ENCODE measurements at regions not wholly inside any gene's neighbourhood (a gene's known extent, or its start where the extent isn't known, plus 50 kb on each side); places are given as distances from the start of the nearest gene placed in this dataset.

DNA sequence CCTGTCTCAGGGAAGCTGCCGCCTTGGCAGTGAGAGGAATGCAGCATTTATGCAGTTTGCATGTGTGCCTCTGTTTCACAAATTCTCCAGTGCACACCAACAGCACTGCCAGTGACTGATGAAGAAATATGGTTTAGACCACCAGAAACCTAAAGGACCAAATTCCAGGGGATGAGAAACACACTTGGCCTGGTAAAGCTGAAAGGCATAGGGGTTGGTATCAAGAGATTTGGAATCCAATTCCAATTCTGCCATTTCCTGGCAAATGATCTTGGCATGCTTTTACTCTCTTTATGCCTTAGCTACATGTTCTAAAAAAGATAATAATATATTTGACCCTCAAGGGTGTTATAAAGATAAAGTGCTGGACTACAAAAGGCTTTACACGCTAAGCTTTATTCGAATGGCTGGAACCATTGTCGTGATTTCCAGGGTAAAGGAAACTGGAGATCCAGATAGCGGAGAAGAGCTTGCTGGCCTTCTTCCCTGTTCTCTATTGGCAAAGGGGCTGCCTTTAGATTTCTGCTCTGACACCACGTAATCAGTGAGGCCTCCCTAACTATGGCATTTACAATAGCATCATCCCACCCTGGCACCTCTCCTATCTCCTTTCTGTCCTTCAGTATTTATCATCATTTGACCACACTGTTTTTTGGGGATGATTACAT lies 359.8 kb upstream of the ASIC2 start:
- no peak for DNase-seq

- no peak for DNase-seq
Observed at GRCh38 chr17:33653399-33653788, 360.3 kb upstream of the ASIC2 start.

DNA sequence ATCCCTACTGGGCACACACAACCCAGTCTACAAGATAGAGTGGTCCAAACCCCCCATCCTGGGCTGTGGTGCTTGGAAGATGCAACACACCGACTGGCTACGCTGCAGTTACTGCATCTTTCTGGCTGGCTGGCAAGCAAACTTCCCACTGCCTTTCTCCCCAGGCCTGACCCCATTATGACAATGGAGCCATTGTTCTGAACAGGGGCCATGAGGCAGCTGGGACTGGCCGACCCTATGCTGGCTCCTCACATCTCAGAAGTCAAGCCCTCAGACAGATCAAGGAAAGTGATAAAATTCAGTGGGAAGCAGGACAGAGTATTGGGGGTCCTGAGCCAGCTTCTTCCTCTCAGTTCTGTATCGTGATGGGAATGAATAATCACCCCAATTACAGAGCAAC lies 364.1 kb upstream of the ASIC2 start:
- DNase-seq: no peak

DNA sequence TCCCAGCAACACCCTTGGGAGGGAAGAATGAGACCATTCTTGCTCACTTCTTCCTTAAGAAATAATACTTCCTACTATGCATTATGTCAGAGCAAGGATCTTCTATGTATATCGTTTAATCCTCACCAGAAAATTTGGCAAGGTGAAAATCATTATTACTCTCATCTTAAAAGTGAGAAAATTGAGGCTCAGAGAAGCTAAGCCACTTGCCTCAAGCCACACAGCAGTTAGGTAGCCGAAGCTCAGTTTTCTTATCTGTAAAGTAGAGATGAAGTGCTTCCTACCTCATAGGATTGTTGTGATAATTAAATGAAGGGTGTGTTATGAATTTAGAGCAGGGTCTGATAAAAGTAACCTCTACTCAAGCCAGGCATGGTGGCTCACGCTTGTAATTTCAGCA lies 368.9 kb upstream of the ASIC2 start:
- DNase-seq: no peak

- no peak for DNase-seq
Observed at GRCh38 chr17:33664116-33664840, 371.2 kb upstream of the ASIC2 start.

DNA sequence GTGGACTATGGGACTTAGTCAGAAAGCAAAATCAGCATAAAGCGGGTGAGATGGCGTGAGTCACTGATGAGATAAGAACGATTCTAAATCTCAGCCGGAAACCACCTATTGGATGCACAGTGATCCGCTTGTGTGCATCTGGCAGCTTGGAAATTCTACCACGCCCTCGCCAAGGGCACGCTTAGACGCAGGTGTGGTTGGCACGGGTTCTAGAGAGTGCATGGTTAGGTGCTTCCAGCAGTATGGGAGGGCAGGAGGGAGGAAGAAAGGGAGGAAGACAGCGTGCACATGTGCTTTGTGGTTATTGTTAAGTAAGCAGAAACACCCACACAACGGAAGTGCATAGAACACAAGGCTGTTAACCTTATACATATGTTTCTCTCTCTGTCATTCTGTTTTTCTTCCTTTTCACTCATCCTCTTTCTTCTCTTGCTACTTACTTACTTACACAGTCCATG lies 374.0 kb upstream of the ASIC2 start:
- DNase-seq: peak; percentile 24

DNA sequence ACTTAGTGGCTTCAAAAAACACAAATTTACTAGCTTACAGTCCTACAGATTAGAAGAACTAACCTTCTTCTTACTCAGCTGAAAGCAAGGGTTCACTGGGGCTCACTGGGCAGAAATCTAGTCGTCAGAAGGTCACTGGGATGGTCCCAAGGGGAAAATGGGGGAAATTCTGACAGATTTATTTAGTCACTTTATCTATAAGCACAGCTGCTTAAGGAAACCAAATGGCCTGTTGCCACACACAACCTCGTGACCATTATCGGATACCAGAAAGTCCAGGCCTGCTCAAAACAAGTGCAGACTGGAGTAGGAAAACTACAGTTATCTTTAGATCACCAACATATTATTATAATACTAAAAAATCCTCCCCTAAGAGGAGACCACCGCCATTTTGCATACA lies 374.6 kb upstream of the ASIC2 start:
- peak; percentile 49 for DNase-seq

GRCh38 chr17:33668516-33668915 lies 375.4 kb upstream of the ASIC2 start:
- no peak for DNase-seq

DNA sequence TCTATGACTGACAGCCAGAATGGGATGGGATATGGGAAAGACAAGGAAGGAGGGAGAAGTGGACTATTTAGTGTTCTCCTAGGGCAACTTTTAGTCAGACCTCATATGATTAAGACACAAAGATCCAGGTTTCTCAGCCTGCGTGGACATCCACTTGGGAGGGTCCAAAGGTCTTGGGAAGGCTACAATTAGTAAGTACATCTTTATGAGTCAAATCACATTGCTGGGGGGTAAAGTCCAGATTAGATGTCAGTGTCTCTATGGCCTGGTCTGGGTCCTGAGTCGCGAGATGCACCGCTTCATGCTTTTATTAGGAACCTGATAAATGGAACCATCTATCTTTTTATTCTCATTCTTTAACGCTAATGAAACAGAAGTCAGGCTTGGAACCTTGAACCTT lies 378.4 kb upstream of the ASIC2 start:
- DNase-seq: no peak

DNA sequence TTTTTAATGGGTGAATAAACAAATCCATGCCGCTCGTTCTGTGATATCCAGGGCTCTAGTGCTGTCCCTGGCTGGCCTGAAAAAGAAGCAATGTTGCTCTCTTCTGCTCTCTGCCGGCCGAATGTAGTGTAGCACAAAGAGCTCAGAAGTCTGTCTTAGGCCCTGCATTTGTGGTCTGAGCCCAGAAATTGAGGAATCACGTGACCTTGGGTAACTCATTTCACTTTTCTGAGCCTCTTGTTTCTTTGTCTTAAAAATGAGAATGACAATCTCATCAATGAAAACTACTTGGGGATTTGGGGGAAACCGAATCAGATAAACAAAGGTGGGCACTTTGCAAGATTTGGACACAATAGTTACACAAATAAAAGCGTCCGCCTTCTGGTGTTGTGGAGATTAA lies 381.6 kb upstream of the ASIC2 start:
- DNase-seq: peak; percentile 80

- DNase-seq: no peak
Observed at GRCh38 chr17:33676444-33676843, 383.3 kb upstream of the ASIC2 start.

- no peak for DNase-seq
Observed at GRCh38 chr17:33679595-33679994, 386.5 kb upstream of the ASIC2 start.

GRCh38 chr17:33680472-33680871 lies 387.4 kb upstream of the ASIC2 start:
- no peak for DNase-seq

- DNase-seq: no peak
Observed at GRCh38 chr17:33682599-33682998, 389.5 kb upstream of the ASIC2 start.

DNA sequence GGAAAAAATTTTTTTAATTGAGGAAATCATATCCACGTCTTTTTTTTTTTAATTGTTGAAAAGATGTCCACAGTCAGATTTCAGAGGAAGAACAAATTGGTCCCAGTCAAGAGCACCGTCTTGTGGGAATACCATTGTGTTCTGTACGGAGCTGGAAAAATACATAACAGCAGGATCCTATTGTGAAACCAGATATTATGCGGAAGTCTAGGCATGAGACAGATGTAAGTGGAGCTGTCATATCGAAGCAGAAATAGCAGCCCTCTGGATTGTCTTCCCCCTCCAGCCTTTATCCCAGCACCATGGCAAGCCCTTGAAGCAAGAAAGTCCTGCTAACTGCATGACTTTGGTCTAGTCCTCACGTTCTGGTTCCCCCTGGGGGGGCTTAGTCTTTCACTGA lies 391.6 kb upstream of the ASIC2 start:
- DNase-seq: no peak

DNA sequence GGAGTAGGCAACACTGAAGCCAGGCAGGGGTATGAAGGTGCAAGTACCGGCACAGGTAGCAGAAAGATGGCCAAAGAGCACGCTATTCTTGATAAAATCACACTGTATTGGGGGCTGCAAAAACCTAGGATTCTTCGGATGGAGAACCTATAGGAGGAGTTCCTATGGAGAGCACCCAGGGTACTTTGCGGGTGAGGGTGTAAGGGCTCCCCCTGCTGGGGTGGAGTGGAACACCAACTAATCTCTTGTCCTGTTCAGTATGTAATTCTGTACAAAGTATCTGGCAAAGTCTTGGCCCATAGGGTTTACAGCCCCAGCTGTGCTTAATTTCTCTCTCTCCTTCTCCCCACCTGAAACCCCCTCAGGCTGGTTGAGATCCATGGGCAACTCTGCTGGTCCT lies 393.1 kb upstream of the ASIC2 start:
- peak; percentile 48 for DNase-seq

DNA sequence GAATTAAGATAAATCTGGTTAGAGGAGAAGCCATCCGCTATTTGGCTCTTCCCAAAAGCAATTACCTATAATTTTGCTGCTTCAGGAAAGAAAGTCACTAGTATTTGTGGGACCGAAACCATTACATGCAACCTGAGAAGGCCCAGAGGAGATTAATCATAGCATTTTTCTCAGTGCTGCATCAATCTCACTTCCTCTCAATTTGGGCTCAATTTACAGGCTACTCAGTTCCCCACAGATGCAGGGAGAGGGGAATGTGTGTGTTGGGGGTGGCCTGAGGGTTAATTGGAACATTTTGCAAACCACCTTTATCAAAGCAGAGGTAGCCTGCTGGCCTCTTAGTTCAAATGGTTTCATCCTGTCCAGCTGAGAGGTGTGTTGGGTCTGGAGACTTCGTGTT lies 394.7 kb upstream of the ASIC2 start:
- no peak for DNase-seq

GRCh38 chr17:33688771-33689170 lies 395.7 kb upstream of the ASIC2 start:
- no peak for DNase-seq

- DNase-seq: peak; percentile 5
Observed at GRCh38 chr17:33689725-33690124, 396.6 kb upstream of the ASIC2 start.

DNA sequence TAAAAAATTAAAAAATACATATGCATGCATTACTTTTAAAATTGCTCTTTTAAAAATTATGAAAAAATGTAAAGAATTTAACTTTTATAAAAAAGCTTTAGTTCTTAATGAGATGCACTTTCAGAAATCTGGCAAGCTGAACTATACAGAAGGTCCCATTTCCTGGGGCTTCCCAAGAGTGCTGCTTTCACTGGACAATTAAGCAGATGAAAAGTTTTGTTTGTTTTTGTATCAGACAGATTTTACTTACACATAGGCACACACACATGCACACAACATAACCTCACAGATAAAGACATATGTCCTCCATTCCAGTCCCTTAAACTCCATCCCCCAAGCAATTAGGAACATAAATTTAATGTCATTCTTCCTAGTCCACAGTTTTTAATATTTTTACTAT lies 402.3 kb upstream of the ASIC2 start:
- no peak for DNase-seq

DNA sequence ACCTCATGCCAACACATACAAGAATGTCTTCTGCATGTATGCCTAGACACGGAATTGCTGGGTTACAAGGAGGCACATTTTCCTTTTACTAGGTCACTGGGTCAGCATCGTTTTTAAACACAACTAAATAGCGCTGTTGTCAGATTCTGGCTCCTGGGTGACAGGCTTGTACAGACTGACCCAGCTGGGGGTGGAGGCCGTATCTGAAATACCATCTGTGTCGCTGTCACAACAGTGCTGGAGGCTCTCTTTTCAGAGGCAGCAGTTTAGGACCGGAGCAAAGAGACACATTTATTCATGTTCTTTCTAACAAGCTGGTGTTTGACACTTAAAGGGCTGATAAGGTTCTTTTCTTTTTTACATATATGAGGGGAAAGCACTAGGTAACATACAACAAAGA lies 403.0 kb upstream of the ASIC2 start:
- DNase-seq: no peak

DNA sequence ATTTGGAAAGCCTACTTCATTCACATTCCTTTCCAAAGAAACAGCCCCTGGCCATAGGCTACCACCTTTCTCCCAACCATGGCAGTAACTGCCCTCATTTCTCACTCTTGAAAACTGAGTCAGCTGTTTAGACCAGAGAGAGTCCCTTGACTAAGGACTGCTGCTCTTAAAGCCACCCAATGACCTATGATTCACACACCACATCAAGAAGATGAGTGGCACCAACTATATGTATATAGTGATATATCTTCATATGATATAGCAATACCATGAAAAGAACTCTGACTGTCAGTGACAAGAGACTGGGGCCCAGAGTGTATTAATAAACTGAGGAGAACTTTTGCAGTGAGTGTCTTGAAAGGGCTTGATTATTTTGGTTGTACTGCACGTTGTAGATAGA lies 404.5 kb upstream of the ASIC2 start:
- DNase-seq: no peak

DNA sequence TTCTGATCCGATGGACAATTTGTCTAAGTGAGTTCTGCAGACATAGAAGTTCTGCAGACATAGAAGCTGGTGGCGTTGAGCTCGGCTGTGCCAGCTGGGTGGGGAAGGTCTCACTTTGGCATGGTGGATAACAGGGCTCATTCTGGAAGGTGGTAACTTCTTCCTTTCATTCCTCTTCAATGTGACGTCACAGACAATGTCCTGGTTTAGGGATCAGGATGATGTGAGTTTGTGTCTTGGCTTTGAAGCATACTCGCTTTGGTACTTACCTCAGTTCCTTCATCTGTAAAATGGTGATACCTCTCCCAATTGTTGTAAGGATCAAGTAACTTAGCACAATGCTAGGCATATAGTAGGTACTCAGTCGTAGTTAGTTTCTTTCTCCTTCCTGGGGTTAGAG lies 408.8 kb upstream of the ASIC2 start:
- no peak for DNase-seq

- DNase-seq: no peak
Observed at GRCh38 chr17:33704856-33705255, 411.8 kb upstream of the ASIC2 start.

DNA sequence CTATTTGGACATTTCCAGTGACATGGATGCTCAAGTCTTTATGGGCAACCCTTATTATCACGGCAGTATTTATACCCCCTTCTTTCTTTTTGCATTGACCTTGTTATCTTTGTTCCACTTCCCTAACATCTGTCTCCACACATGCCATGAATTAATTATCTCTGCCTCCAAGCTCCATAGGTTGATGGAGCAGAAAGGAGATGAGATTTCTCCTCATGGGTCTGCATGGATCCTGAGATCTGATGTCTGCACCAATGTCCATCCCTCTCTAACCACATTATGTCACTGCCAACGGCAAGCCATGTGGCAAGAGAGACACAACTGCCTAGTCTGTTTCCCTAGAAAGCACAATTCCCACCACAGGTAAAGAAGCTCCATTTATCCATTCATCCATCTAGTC lies 416.8 kb upstream of the ASIC2 start:
- DNase-seq: no peak
